Natural killer cell (primary cell): ENCODE measurements at regions not wholly inside any gene's neighbourhood (a gene's known extent, or its start where the extent isn't known, plus 50 kb on each side); places are given as distances from the start of the nearest gene placed in this dataset.

Experiments
- ATAC-seq, 3 donors: fragments of 150-1000 bp in 2 of 3; fragments of 200-7000 bp in 1 of 3; cut with Tn5 transposase; 1 replicate in 1 of 3; 2 replicates in 2 of 3; pipeline ENCODE4 v1.10.0; 2021; ENCODE audit warnings: mild to moderate bottlenecking in 2 of 3, moderate library complexity in 2 of 3
- DNase-seq, 2 donors: peaks; one replicate each; pipeline versions ENCODE4 v3.0.0 to v3.0.0-alpha.2; 2013 to 2021; ENCODE audit warnings: mixed read lengths in 1 of 2
- H3K27ac ChIP-seq: one replicate; pipeline ENCODE4 v1.5.1; 2013; ENCODE audit warnings: mild to moderate bottlenecking, low read length
- H3K27me3 ChIP-seq: one replicate; pipeline ENCODE4 v1.6.1; 2013; ENCODE audit warnings: low read length; ENCODE audit not compliant: control insufficient read depth, insufficient read depth
- H3K36me3 ChIP-seq: one replicate; pipeline ENCODE4 v1.6.1; 2013; ENCODE audit warnings: low read length; ENCODE audit not compliant: control insufficient read depth, insufficient read depth
- H3K4me1 ChIP-seq: one replicate; pipeline ENCODE4 v1.6.1; 2013; ENCODE audit warnings: low read length; ENCODE audit not compliant: control insufficient read depth, insufficient read depth
- H3K4me3 ChIP-seq: one replicate; pipeline ENCODE4 v1.5.1; 2013; ENCODE audit warnings: low read length
- H3K9me3 ChIP-seq: one replicate; pipeline ENCODE4 v1.6.1; 2013; ENCODE audit warnings: low read length; ENCODE audit not compliant: control insufficient read depth, insufficient read depth
- H3K27ac Mint-ChIP-seq, 2 donors: one replicate each; pipeline ENCODE4 v1.8.0; 2022; ENCODE audit warnings: mild to moderate bottlenecking in 2 of 2, mixed read lengths in 2 of 2, moderate library complexity in 1 of 2
- H3K27me3 Mint-ChIP-seq, 2 donors: one replicate each; pipeline ENCODE4 v1.8.0; 2022; ENCODE audit warnings: low read depth in 2 of 2, mixed read lengths in 2 of 2
- H3K36me3 Mint-ChIP-seq: one replicate; pipeline ENCODE4 v1.8.0; 2022; ENCODE audit warnings: mixed read lengths
- H3K4me1 Mint-ChIP-seq, 2 donors: one replicate each; pipeline ENCODE4 v1.8.0; 2022; ENCODE audit warnings: mixed read lengths in 2 of 2
- H3K4me3 Mint-ChIP-seq: one replicate; pipeline ENCODE4 v1.8.0; 2022; ENCODE audit warnings: mild to moderate bottlenecking, moderate library complexity, mixed read lengths
- H3K9me3 Mint-ChIP-seq, 2 donors: one replicate each; pipeline ENCODE4 v1.8.0; 2022; ENCODE audit warnings: mixed read lengths in 2 of 2
- WGBS: methylation state at CpG from one replicate; pipeline ENCODE4 v1.1.7; 2013; ENCODE audit warnings: missing lambda C conversion rate; ENCODE audit not compliant: insufficient coverage; 5-methylcytosine and 5-hydroxymethylcytosine counted together
- intact Hi-C: fragments of 100-400 bp; cut with micrococcal nuclease; formaldehyde crosslinking; loops from one replicate; pipeline ENCODE4 v1.14.2; 2022
- TF ChIP-seq, protein P1 (sequence below): fragments of 200-600 bp; IDR thresholded peaks from one replicate; pipeline ENCODE4 v1.8.0; 2022; ENCODE audit warnings: antibody characterized with exemption

GRCh38 chr3:166484470-166484869 lies 647.2 kb upstream of the BCHE start:
- ATAC-seq (no peak), DNase-seq (no peak)
- no peak overlapping the region for H3K4me3 Mint-ChIP-seq
- peaks cover 9 to 14% of the 10 kb centered on the region in 2 donors for H3K9me3 Mint-ChIP-seq
- Histone ChIP-seq H3K4me1 (no peaks in the 10 kb centered on the region), H3K27me3 (no peaks in the 10 kb centered on the region), H3K4me3 (no peak overlapping the region), H3K27ac (no peak overlapping the region), H3K36me3 (no peaks in the 10 kb centered on the region), H3K9me3 (peaks cover 6% of the 10 kb centered on the region)
- H3K36me3 Mint-ChIP-seq, result peaks cover 25% of the 10 kb centered on the region
- no peaks in the 10 kb centered on the region for H3K27me3 Mint-ChIP-seq
- TF ChIP-seq, protein P1, sequence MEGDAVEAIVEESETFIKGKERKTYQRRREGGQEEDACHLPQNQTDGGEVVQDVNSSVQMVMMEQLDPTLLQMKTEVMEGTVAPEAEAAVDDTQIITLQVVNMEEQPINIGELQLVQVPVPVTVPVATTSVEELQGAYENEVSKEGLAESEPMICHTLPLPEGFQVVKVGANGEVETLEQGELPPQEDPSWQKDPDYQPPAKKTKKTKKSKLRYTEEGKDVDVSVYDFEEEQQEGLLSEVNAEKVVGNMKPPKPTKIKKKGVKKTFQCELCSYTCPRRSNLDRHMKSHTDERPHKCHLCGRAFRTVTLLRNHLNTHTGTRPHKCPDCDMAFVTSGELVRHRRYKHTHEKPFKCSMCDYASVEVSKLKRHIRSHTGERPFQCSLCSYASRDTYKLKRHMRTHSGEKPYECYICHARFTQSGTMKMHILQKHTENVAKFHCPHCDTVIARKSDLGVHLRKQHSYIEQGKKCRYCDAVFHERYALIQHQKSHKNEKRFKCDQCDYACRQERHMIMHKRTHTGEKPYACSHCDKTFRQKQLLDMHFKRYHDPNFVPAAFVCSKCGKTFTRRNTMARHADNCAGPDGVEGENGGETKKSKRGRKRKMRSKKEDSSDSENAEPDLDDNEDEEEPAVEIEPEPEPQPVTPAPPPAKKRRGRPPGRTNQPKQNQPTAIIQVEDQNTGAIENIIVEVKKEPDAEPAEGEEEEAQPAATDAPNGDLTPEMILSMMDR, result no peak
- no peaks in the 10 kb centered on the region for H3K4me1 Mint-ChIP-seq
- no peak overlapping the region for H3K27ac Mint-ChIP-seq
- intact Hi-C loops, result no loop called here
- WGBS, result no CpG with 5 or more reads among the region's 3 CpGs

GRCh38 chr3:166481340-166481739 lies 644.1 kb upstream of the BCHE start:
- H3K9me3 Mint-ChIP-seq, result peaks cover 20% of the 10 kb centered on the region in 2 donors
- no peak overlapping the region for H3K4me3 Mint-ChIP-seq
- no peak for ATAC-seq
- intact Hi-C loops, result no loop called here
- H3K36me3 Mint-ChIP-seq, result peaks cover 35% of the 10 kb centered on the region
- TF ChIP-seq, protein P1, result no peak
- H3K27me3 Mint-ChIP-seq, result no peaks in the 10 kb centered on the region
- Histone ChIP-seq H3K4me3 (no peak overlapping the region), H3K27ac (no peak overlapping the region), H3K4me1 (no peaks in the 10 kb centered on the region), H3K9me3 (peaks cover 4% of the 10 kb centered on the region), H3K27me3 (no peaks in the 10 kb centered on the region), H3K36me3 (no peaks in the 10 kb centered on the region)
- no peaks in the 10 kb centered on the region for H3K4me1 Mint-ChIP-seq
- H3K27ac Mint-ChIP-seq, result no peak overlapping the region
- DNase-seq, result no peak

DNA sequence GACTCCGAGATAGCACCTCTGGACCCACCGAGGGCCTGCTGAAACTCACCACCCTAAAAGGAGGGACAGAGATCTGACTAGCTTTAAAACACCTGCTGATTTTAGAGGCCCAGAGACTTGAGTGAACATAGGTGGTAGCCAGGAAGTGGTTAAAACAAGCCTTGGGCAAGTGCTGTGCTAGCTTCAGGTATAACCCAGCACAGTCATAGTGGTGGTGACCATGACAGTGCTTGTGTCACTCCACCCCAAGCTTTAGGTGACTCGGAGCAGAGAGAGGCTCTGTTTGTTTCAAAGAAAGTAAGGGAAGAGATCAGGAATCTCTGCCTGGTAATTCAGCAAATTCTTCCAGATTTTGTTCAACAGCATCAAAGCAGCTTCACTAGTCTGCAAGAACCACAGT lies 641.1 kb upstream of the BCHE start:
- no peak overlapping the region for H3K4me3 Mint-ChIP-seq
- H3K36me3 Mint-ChIP-seq, result peaks cover 35% of the 10 kb centered on the region
- Histone ChIP-seq H3K27ac (no peak overlapping the region), H3K4me1 (no peaks in the 10 kb centered on the region), H3K27me3 (no peaks in the 10 kb centered on the region), H3K36me3 (no peaks in the 10 kb centered on the region), H3K9me3 (peaks cover 4% of the 10 kb centered on the region), H3K4me3 (no peak overlapping the region)
- ATAC-seq (no peak), DNase-seq (no peak)
- WGBS, result 81% methylated on average over 3 of the region's 3 CpGs
- intact Hi-C loops, result no loop called here
- no peaks in the 10 kb centered on the region for H3K27me3 Mint-ChIP-seq
- H3K4me1 Mint-ChIP-seq, result no peaks in the 10 kb centered on the region
- H3K27ac Mint-ChIP-seq, result no peak overlapping the region
- TF ChIP-seq, protein P1, result no peak
- H3K9me3 Mint-ChIP-seq, result peaks cover 21% of the 10 kb centered on the region in 2 donors

GRCh38 chr3:166473501-166473900 lies 636.3 kb upstream of the BCHE start:
- Histone ChIP-seq H3K27ac (no peak overlapping the region), H3K27me3 (no peaks in the 10 kb centered on the region), H3K36me3 (no peaks in the 10 kb centered on the region), H3K4me3 (no peak overlapping the region), H3K9me3 (peaks cover 4% of the 10 kb centered on the region), H3K4me1 (no peaks in the 10 kb centered on the region)
- no peak overlapping the region for H3K27ac Mint-ChIP-seq
- H3K36me3 Mint-ChIP-seq, result peaks cover under 1% of the 10 kb centered on the region
- TF ChIP-seq, protein P1, result no peak
- no peak overlapping the region for H3K4me3 Mint-ChIP-seq
- H3K9me3 Mint-ChIP-seq, result peaks cover 13 to 16% of the 10 kb centered on the region in 2 donors
- H3K27me3 Mint-ChIP-seq, result no peaks in the 10 kb centered on the region
- DNase-seq (no peak), ATAC-seq (no peak)
- intact Hi-C loops, result no loop called here
- no peaks in the 10 kb centered on the region for H3K4me1 Mint-ChIP-seq
- WGBS, result 0% methylated on average over 1 of the region's 2 CpGs
